NK-92 (cell line): ENCODE measurements at regions not wholly inside any gene's neighbourhood (a gene's known extent, or its start where the extent isn't known, plus 50 kb on each side); places are given as distances from the start of the nearest gene placed in this dataset.
"Not testable (repeated sequence)": the region's sequence is repeated elsewhere in the genome, so short reads cannot be mapped to it uniquely, and the experiment has no call there.

Experiments
- DNase-seq: peaks from one replicate; lab custom pipeline; 2025; ENCODE audit not compliant: unreplicated experiment; lab: John Stamatoyannopoulos, UW

DNA sequence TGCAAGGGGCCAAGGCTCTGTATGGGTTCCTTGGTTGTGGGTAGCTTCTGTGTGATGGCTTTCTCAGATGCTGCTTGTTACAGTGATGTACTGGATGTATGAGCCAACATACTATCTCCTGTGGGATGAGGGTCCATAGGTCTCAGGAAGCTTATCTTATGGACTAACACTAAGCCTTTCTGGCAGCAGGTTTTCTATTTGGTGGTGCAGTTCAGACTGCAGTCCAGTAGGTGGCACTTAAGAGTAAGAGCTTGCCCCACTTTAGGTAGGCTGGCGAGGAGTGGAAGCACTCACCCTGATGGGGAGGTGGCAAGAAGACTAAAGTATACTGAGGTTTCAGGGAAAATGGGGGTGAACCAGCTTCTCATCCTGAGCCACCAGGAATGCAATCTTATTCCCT lies 306.7 kb upstream of the MAOA start:
- no peak for DNase-seq

DNA sequence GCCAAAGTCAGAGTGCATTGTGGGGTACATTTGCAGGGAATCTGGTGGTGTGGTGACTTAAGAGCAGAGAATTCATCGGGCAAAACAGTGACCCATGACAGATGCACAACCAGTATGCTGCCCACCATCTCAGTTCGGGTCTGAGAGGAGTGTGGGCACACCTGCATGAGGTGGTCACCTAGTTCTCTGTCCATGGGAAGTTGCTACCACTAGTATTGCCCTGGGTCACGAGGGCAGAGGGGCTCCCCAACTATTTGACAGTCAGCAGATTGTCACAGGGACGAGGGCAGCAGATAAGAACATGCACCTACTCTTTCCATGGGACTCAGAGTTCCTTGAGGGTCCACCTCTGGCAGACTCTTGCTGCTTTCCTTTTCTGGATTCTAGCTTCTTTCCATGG lies 305.2 kb upstream of the MAOA start:
- no peak for DNase-seq

DNA sequence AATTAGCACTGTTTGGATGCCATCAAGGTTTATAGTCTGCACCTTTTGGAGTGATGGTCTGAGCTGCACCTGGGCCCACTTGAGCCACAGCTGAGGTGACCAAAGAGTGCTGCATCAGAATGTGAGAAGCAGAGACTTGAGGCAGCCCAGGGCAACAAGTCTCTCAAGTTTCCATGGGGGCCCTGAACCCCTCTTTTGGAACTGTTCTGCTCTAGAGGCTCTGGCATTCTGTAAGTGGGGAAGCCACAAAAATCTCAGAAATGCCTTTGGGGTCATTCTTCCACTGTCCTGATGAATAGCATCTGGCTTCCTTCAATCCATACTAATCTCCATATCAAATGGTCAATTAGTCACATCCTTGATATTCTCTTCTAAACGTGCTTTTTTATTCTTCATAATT lies 298.4 kb upstream of the MAOA start:
- no peak for DNase-seq

DNA sequence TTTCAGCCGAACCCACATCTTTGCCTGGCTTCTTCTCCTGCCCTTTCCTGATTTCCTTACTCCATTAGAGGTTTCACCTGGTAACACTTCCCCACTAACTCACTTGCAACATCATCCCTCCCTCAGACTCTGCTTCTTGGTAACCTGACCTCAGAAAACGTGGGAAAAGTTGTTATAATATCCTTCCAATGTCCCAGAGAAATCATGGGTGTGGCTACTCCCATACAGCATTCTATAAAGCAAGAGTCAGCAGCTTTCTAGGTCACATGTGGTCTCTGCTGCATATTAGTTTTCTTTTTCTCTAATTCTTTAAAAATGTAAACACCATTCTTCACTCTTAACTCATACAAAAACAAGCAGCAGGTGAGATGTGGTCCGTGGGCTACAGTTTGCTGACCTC lies 283.1 kb upstream of the MAOA start:
- no peak for DNase-seq

DNA sequence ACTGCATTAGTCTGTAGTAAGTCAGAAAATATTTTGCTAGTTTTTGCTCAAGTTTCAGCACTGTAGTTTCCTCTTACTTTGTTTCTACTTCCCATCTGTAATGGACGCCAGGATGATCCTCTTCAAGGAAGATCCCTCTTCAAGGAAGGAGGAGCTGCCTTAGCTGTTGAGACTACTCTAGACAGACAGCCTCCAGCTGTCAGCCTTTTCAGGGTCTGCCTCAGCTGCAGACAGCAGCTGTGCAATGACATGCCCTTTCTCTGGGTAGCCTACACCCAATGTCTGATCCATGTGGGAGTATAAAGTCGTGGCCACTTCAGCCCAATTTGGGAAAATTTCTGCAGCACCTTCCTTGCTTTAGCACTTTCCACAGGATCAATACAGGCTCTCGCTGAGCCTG lies 281.0 kb upstream of the MAOA start:
- no peak for DNase-seq

DNA sequence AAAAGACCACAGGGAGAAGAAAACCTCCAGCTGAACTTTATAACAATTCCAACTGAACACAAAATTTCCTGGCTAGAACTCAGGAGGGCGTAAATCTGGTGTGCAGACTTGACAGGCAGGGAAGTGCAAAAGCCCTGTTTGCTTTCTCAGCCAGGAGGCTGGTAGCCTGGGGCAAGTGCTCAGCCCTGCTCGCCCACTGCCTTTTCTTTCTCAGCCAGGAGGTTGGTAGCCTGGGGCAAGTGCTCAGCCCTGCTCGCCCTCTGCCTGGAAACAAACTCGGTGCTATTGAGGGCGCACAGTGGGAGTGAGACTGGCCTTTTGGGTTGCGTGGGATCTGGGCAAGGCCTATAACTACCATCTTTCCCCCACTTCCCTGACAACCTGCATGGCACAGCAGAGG lies 275.4 kb upstream of the MAOA start:
- DNase-seq, result no peak

DNA sequence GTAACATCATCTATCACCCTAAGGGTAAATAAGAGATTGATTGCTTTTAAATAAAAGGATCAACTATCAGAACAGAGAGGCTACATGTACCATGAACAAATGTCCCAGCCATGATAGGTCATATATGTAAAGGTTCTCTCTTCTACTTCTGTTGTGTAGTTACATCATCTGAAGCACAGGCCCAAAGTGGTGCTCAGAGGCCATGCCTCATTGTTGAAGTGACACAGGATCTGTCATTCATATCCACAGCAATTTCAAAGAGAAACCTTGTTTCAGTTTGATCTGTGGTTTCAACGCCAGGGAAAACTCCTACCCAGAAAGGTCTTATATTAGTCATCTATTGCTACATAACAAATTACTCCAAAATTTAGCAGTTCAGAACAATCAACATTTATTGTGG lies 269.2 kb upstream of the MAOA start:
- no peak for DNase-seq

DNA sequence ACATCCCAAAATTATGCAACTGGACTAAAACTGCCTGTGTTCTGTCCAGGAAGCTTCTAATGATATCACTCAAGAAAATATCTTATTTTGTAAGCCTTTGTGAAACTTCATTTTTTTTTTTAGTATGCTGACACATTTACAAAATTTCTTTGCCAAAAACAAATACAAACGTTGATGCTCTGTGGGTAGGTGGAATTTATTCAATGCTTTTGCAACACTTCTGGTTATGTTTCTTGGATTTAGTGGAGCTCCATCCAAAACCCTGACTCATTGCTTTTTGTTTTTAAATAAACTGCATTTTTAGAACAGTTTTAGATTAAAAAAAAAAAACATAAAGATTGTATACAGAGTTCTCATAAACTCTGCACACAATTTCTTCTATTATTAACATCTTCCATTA lies 250.9 kb upstream of the MAOA start:
- DNase-seq, result no peak

DNA sequence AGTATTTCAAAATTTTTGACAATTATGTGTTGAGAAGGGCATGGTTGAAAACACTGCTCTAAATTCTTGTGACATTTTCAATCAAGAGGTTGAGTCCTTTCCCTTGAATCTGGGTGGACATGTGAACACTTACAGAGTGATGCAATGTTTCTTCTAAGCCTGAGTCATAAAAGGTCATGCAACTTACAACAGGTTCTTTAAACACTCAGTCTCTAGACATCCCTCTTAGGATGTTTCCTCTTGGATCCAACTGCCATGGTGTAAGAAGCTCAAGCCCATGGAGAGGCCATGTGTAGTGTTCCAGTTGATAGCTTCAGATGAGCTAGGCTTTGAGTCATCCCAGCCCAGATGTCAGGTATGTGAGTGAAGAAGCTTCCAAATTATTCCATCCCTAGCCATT lies 232.2 kb upstream of the MAOA start:
- no peak for DNase-seq

DNA sequence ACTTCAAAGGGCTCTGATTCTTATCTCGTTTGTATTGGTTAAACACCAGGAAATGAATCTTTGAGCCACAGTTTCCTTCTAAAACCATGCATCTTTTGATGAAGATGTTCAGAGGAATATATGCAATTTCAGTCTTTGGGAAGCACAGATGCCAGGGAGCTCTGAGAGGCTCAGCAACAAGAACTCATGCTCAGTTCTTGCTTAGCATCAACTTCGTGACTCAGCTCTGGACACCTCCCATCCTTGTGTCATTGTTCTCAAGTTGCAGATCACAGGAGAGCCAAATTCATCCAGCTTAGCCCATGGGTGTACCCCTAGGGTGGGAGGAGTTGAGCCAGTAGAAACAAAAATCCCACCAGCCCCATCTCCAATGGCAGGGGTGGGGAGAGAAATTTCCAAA lies 219.6 kb upstream of the MAOA start:
- no peak for DNase-seq

DNA sequence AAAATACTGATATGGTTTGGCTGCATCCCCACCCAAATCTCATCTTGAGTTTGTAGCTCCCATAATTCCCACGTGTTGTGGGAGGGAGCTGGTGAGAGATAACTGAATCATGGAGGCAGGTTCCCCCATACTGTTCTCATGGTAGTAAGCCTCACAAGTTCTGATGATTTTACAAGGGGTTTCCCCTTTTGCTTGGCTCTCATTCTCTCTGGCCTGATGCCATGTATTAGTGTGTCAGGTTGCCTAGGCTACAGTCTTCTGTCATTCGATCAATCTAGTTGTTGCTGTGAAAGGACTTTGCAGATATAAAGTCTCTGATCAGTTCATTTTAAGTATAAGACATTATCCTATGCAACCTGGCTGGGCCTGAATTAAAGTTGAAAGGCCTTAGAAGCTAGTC lies 209.3 kb upstream of the MAOA start:
- DNase-seq, result no peak

DNA sequence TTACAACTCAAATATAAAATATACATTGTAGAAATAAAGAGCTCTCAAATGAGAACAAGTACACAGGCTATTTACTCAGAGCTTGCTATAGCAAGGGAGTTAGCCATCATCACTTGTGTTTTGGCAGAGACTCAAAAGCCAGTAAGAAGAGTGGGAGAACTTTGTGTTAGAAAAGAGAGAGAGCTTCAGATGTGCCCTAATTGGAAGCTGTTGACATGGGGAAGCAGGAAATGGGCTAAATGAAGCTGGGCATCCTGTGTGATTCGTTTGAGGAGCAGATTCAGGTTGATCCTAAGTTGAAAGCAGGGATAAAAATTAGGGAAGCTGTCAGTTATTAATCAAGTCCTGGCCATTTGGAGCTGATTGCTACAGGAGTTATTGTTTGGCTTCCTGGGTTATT lies 207.4 kb upstream of the MAOA start:
- DNase-seq, result no peak

DNA sequence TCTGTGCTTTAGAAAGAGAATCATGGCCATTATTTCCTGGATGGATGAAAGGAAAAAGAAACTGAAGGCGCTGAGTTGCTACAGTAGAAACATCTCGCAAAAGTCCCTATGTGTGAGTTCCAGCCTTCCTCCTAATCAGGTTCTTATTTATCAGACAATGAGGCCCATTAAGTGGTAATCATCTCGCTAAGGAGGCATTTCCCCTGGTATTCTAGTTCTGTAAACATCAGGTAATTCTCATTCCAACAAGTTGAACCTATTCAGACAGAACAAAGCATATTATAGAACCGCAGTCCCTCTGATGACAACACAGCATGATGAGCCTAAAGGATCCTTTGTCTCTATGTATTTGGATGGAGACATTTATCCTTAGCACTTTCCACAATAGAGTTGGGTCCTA lies 205.7 kb upstream of the MAOA start:
- DNase-seq, result no peak

DNA sequence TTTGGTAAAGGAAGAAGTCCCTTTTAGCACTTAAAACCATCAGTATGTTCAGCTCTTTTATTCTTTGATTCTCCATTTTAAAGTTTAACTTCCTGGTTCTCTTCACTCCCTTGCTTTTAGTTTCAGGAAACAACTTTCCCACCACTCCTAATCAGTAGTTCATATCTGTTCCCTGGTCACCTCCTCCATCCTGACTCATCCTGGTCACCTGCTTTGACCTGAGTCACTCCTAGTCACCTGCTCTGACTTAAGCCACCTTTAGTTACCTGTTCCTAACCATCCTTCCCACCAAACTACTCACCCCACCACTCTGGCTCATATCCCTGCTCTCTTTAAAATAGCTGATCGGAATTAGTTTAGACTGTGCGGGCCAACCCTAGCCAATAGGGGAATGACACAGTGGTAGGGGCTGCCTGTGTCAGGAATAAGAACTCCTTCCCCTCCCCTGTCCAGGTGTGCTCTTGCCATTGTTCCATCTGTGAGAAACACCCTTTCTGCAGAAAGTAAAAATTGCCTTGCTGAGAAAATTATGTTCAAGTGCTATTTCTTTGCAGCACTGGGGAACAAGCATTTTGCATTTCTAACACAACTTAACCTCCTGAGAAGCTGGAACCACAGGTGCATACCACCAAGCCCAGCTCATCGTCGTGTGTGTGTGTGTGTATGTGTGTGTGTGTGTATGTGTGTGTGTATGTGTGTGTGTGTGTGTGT lies 204.0 kb upstream of the MAOA start:
- not testable (repeated sequence) for DNase-seq

DNA sequence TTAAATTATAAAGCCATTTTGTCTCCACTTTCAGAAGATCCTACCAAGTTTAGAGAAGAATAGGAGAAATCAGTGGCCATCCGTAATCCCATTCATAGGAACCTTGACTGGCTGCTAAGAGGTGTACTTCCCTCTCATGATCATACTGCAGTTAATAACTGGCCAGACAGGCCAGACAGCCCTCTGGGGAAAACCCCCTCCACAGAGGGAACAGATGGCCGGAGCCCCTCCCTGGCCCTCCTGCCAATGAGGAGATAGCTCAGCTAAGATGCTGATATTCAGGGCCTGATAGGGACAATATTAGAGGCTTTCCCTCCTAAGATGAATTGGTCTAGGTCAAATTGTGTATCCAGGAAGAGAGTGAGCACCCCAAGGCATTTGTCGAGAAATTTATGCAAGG lies 200.0 kb upstream of the MAOA start:
- DNase-seq, result no peak

DNA sequence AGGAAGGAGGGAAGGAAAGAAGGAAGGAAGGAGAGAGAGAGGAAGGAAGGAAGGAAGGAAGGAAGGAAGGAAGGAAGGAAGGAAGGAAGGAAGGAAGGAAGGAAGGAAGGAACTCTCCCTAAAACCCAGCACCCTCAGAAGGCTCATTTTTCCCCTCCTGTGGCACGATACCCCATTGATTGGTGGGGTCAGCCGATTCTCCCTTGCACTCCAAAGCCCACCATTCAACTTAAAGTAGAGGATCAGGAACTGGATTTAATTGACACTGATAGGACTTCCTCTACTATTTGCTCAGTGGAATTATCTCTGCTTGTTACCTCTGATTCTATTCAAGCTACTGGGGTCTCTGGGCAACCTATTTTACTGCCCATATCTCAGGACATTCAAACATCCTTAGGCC lies 199.2 kb upstream of the MAOA start:
- no peak for DNase-seq

DNA sequence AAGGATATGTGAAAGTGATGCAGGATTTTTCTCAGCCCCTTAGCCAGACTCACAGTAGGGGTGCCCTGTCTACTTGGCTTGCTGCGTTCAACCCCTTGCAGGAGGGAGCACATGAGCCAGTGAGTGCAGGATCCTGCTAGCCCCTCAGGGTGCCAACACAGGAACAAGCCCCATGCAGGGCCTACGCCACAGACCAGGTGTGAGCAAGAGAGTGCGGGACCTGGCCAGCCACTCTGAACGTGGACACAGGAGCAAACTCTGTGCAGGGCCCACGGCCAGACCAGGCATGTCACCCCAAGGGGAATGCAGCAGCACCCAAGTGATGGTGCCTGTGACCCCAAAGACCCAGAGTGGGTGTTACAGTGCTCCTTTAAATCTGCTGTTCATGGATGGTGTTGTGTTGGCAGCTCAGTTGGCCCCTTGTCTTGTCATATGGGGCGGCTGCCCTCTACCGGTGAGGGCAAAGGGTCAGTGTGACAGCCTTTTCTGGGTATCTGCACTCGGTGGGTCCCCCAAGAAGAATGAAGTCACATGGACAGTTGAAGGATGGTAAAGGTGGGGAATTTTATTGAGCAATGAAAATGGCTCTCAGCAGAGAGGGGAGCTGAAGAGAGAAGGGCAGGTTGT lies 188.4 kb upstream of the MAOA start:
- no peak for DNase-seq

DNA sequence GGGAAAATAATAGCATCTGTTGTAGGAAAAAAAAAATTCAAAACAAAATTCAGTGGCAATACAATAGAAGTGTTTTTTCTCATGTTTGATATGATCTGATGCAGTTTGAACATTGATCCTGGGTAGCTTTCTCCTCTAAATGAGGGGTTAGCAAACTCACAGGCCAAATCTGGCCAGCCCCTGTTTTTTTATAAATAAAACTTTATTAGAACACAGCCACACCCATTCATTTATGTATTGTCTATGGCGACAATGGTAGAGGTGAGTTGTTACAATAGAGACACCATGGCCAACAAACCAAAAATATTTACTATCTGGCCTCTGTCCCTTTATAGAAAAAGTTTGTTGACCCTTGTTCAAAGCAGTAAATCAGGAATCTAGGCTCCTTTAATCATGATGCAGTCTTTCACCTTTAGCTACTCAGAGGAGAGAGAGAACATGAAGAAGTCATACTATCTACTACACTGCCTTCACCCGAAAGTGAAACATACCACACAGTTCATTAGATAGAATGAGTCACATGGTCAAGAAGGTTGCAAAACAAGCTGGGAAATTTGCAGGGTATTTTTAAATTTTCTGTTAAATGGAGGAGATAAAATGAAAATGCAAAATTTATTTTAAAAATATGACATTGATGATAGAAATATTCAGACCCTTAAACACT lies 186.6 kb upstream of the MAOA start:
- DNase-seq, result no peak

DNA sequence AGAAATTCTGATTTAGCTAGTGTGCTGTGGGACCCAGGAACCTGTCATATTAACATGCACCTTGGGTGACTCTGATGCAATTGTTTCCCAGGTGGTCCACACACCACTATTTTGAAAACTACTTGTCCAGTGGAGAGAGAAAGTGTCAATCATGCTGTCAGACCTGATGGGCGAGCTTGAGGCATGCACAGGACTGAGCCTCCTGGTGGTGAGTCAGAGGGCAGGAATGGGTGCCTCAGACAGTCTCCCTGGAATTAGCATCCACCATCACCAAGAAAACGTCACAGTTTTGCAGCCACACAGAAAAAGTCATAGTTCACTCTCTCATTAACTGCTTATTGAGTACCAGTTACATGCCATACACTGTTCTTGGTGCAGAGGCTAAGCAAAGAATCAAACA lies 181.8 kb upstream of the MAOA start:
- no peak for DNase-seq

DNA sequence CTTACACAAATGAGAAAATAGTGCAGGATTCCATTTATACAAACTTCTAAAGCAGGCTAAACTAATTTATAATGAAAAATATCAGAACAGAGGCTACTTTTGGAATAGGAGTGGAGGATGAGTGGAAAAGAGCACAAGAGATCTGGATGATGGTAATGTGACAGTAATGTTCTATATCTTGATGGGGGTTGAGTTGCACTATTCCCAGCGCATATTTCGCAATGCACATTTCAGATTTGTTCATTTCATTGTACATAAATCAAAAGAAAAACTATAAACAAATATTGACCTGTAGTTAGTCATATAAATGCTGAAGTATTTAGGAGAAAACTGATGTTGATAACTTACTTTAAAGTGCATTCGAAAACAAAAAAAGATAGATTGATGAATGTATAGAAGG lies 177.0 kb upstream of the MAOA start:
- no peak for DNase-seq

DNA sequence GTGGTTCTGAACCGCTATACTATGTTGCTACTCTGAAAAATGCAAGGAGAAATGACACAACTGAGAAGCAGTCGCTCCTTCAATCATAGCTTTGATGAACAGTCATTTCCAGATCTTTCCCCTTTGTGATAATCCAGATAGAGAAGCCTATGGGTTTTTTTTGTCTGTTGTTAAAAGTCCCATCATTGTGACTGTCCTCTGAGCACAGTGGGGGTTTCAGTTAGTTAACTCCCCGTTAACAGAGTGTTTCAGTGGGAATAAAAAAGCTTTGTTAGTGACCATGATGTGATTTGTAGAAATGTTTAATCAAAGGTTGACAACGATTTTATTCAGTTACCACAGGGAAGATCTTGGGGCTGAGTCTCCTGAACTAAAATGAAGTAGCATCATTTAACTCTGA lies 176.2 kb upstream of the MAOA start:
- DNase-seq, result no peak

DNA sequence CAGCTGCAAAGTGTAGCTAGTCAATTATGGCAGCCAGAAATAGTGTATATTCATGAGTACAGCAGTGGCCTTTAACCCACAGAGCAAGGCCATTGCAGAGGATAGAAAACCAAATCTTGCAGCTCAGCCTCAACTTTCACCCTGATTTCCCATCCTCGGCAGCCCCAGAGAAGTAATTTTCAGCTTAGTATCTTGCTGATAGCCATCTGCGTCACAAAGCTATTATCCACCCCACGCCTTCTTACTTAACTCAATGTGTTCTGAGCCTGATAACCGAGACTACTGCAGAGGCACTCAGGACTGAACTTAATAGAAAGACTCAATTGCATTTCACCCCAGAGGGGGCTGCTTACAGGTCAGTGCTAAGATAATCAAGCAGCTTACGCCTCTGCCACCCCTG lies 174.5 kb upstream of the MAOA start:
- DNase-seq, result no peak

DNA sequence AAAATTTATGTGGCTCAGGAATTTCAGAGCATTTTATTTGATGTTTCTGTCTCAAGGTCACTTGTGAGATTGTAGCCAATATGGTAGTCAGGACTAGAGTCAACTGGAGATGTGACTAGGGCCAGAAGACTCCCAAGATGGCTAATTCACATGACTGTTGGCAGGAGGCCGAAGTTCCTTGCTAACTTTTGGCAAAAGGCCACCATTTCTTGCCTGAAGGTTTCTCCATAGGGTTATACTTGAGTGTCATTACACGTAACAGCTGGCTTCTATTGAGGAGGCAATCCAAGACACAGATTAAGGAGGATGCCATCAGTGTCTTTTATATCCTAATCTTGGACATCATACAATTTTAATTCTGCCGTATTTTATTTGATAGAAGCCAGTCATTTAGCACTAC lies 162.3 kb upstream of the MAOA start:
- DNase-seq, result no peak
